ENCODE measurements at regions not wholly inside any gene's neighbourhood (a gene's known extent, or its start where the extent isn't known, plus 50 kb on each side); places are given as distances from the start of the nearest gene placed in this dataset.

- ATAC-seq = no peak
- Histone ChIP-seq H3K27ac (no peak overlapping the region), H3K9me3 (peaks cover 0 to 5% (median 0%) of the 10 kb centered on the region in 3 donors), H3K27me3 (peaks cover 26% of the 10 kb centered on the region), H3K36me3 (no peaks in the 10 kb centered on the region), H3K4me3 (no peak overlapping the region), H3K4me1 (no peaks in the 10 kb centered on the region)
- 46 to 90% methylated on average over 5 to 8 of the region's 16 CpGs for WGBS, 2 donors (ENCODE audit: low coverage in 1 of 2)
- TF ChIP-seq CTCF (IDR thresholded peaks at IDR 0.05) (no peak), EP300 (IDR thresholded peaks at IDR 0.05) (no peak), POLR2AphosphoS5 (IDR thresholded peaks at IDR 0.05) (no peak), POLR2A (IDR thresholded peaks at IDR 0.05) (no peak)
Observed at GRCh38 chr7:155870334-155871180, 58.3 kb upstream of the SHH start.

GRCh38 chr7:155869784-155870076 lies 57.5 kb upstream of the SHH start:
- H3K27me3 ChIP-seq = peaks cover 35% of the 10 kb centered on the region
- H3K9me3 ChIP-seq = peaks cover 0 to 5% (median 0%) of the 10 kb centered on the region in 3 donors
- H3K4me1 ChIP-seq = no peaks in the 10 kb centered on the region
- ATAC-seq = no peak
- TF ChIP-seq POLR2A (IDR thresholded peaks at IDR 0.05) (no peak), CTCF (IDR thresholded peaks at IDR 0.05) (no peak), POLR2AphosphoS5 (IDR thresholded peaks at IDR 0.05) (no peak)
- no peak overlapping the region for H3K27ac ChIP-seq
- H3K4me3 ChIP-seq = no peak overlapping the region
- H3K36me3 ChIP-seq = no peaks in the 10 kb centered on the region
- WGBS, 2 donors (ENCODE audit: low coverage in 1 of 2) = 89% methylated on average over 3 of the region's 13 CpGs; no CpG with 5 or more reads in 1 of the 2 donors

GRCh38 chr7:155868955-155869783 lies 56.9 kb upstream of the SHH start:
- TF ChIP-seq POLR2AphosphoS5 (IDR thresholded peaks at IDR 0.05) (no peak), EP300 (IDR thresholded peaks at IDR 0.05) (no peak), POLR2A (IDR thresholded peaks at IDR 0.05) (no peak), CTCF (IDR thresholded peaks at IDR 0.05) (no peak)

GRCh38 chr7:155867734-155868400 lies 55.6 kb upstream of the SHH start:
- no peak for ATAC-seq
- no peaks in the 10 kb centered on the region for H3K4me1 ChIP-seq
- H3K27me3 ChIP-seq = peaks cover 44% of the 10 kb centered on the region
- H3K4me3 ChIP-seq = no peak overlapping the region
- WGBS, 2 donors (ENCODE audit: low coverage in 1 of 2) = 43 to 86% methylated on average over 2 to 4 of the region's 6 CpGs
- H3K36me3 ChIP-seq = no peaks in the 10 kb centered on the region
- H3K9me3 ChIP-seq = peaks cover 0 to 5% (median 0%) of the 10 kb centered on the region in 3 donors
- H3K27ac ChIP-seq = no peak overlapping the region
- TF ChIP-seq POLR2AphosphoS5 (IDR thresholded peaks at IDR 0.05) (no peak), POLR2A (IDR thresholded peaks at IDR 0.05) (no peak), CTCF (IDR thresholded peaks at IDR 0.05) (no peak), EP300 (IDR thresholded peaks at IDR 0.05) (no peak)

More at GRCh38 chr7:155868955-155869783, 56.9 kb upstream of the SHH start:
- Histone ChIP-seq H3K4me3 (no peak overlapping the region), H3K27ac (no peak overlapping the region), H3K36me3 (no peaks in the 10 kb centered on the region), H3K27me3 (peaks cover 40% of the 10 kb centered on the region), H3K9me3 (peaks cover 0 to 5% (median 0%) of the 10 kb centered on the region in 3 donors), H3K4me1 (no peaks in the 10 kb centered on the region)
- no peak for ATAC-seq
- 83% methylated on average over 7 to 9 of the region's 10 CpGs for WGBS, 2 donors (ENCODE audit: low coverage in 1 of 2)
